SK-N-SH (cell line): ENCODE measurements at regions not wholly inside any gene's neighbourhood (a gene's known extent, or its start where the extent isn't known, plus 50 kb on each side); places are given as distances from the start of the nearest gene placed in this dataset.

Experiments used
- CTCF ChIA-PET: fragments of 300-600, 350-600 bp; formaldehyde crosslinking; extraction: SDS; loops from one replicate; lab custom pipeline; 2021; lab: Yijun Ruan, JAX
- POLR2A ChIA-PET: fragments of 350-600 bp; sonication (Branson Sonifier 250); formaldehyde crosslinking; extraction: SDS; loops from one replicate; lab custom pipeline; 2020; ENCODE audit warnings: antibody characterized with exemption, inconsistent platforms; lab: Yijun Ruan, JAX
- DNase-seq: peaks from one replicate; pipeline ENCODE4 v3.0.0; 2012
- H2AFZ ChIP-seq: fragments of 200-600 bp; sonication (generic); 2 replicates; pipeline ENCODE4 v1.8.1; 2016; ENCODE audit warnings: antibody characterized with exemption, mild to moderate bottlenecking, low read depth
- H3F3A ChIP-seq: fragments of 200-600 bp; sonication (generic); replicated peaks from 2 replicates; pipeline ENCODE3; 2016; ENCODE audit warnings: antibody characterized with exemption, mild to moderate bottlenecking; ENCODE audit not compliant: insufficient read depth
- H3K27ac ChIP-seq, 2 experiments: fragments of 200-500 bp in 1 of 2; fragments of 200-600 bp in 1 of 2; sonication (Bioruptor generic) in 1 of 2; sonication (generic), shearing (Covaris generic) in 1 of 2; 2 replicates each; pipeline versions ENCODE4 v1.5.1 to v1.6.1; 2014 to 2016; ENCODE audit warnings: low read depth in 2 of 2, inconsistent platforms in 1 of 2, low read length in 1 of 2, mild to moderate bottlenecking in 1 of 2, mixed read lengths in 1 of 2
- H3K27me3 ChIP-seq: fragments of 200-600 bp; sonication (generic), shearing (Covaris generic); 2 replicates; pipeline ENCODE4 v1.6.1; 2016; ENCODE audit warnings: mixed run types; ENCODE audit not compliant: insufficient read depth
- H3K36me3 ChIP-seq, 2 experiments: fragments of 200-500 bp in 1 of 2; fragments of 200-600 bp in 1 of 2; sonication (Bioruptor generic) in 1 of 2; sonication (generic) in 1 of 2; replicated peaks in 1 of 2; 2 replicates each; pipeline versions ENCODE3 to v1.5.1; 2014 to 2016; ENCODE audit warnings: low read length in 1 of 2, mild to moderate bottlenecking in 1 of 2; ENCODE audit not compliant: insufficient read depth in 2 of 2, control insufficient read depth in 1 of 2
- H3K4me1 ChIP-seq, 2 experiments: fragments of 200-500 bp in 1 of 2; fragments of 200-600 bp in 1 of 2; sonication (Bioruptor generic) in 1 of 2; sonication (generic), shearing (Covaris generic) in 1 of 2; 2 replicates each; pipeline versions ENCODE4 v1.5.1 to v1.6.1; 2014 to 2016; ENCODE audit warnings: low read depth in 1 of 2, low read length in 1 of 2, mixed run types in 1 of 2; ENCODE audit not compliant: insufficient read depth in 2 of 2, control insufficient read depth in 1 of 2
- H3K4me2 ChIP-seq: fragments of 200-600 bp; sonication (generic), shearing (Covaris generic); 2 replicates; pipeline ENCODE4 v1.6.1; 2017; ENCODE audit warnings: mixed run types
- H3K4me3 ChIP-seq, 2 experiments: fragments of 200-500 bp in 1 of 2; fragments of 200-600 bp in 1 of 2; sonication (Bioruptor generic) in 1 of 2; sonication (generic), shearing (Covaris generic) in 1 of 2; 2 replicates each; pipeline versions ENCODE4 v1.5.1 to v1.8.1; 2014 to 2016; ENCODE audit warnings: low read depth in 2 of 2, inconsistent platforms in 1 of 2, low read length in 1 of 2, mild to moderate bottlenecking in 1 of 2, mixed read lengths in 1 of 2, moderate library complexity in 1 of 2
- H3K79me2 ChIP-seq: fragments of 200-600 bp; sonication (generic); 2 replicates; pipeline ENCODE4 v1.8.1; 2017; ENCODE audit warnings: mild to moderate bottlenecking; ENCODE audit not compliant: insufficient read depth
- H3K9ac ChIP-seq: fragments of 200-600 bp; sonication (generic); 2 replicates; pipeline ENCODE4 v1.6.1; 2017; ENCODE audit warnings: mixed run types
- H3K9me2 ChIP-seq: fragments of 200-600 bp; sonication (generic); 2 replicates; pipeline ENCODE4 v1.6.1; 2017; ENCODE audit warnings: mixed run types
- H3K9me3 ChIP-seq: fragments of 200-600 bp; sonication (generic); 2 replicates; pipeline ENCODE4 v1.6.1; 2017; ENCODE audit warnings: mixed run types, mild to moderate bottlenecking, moderate library complexity
- H4K20me1 ChIP-seq: fragments of 200-600 bp; sonication (generic); 2 replicates; pipeline ENCODE4 v1.6.1; 2017; ENCODE audit warnings: mild to moderate bottlenecking, mixed run types; ENCODE audit not compliant: insufficient read depth
- EP300 ChIP-seq, 2 experiments: IDR thresholded peaks; 2 replicates each; pipeline versions ENCODE4 v1.4.0 to v1.6.1; 2012; ENCODE audit warnings: borderline replicate concordance in 1 of 2, low read depth in 1 of 2, low read length in 1 of 2
- FOSL2 ChIP-seq: IDR thresholded peaks from 2 replicates; pipeline ENCODE4 v1.4.0; 2012; ENCODE audit warnings: low read depth, mild to moderate bottlenecking, moderate library complexity, borderline replicate concordance
- FOXJ3 ChIP-seq: sonication (generic); formaldehyde crosslinking; IDR thresholded peaks from 2 replicates; pipeline ENCODE4 v1.5.1; 2020; ENCODE audit warnings: mild to moderate bottlenecking, missing genetic modification reagents
- FOXM1 ChIP-seq: IDR thresholded peaks from 2 replicates; pipeline ENCODE4 v1.4.0; 2012; ENCODE audit warnings: low read depth, mild to moderate bottlenecking
- GABPA ChIP-seq: IDR thresholded peaks from 2 replicates; pipeline ENCODE4 v1.4.0; 2012; ENCODE audit warnings: low read depth, mild to moderate bottlenecking
- IRF3 ChIP-seq: fragments of 150-350 bp; IDR thresholded peaks from 2 replicates; pipeline ENCODE4 v1.6.1; 2016; ENCODE audit warnings: mild to moderate bottlenecking, low read depth, low read length
- MAX ChIP-seq: IDR thresholded peaks from 2 replicates; pipeline ENCODE4 v1.4.0; 2012; ENCODE audit warnings: low read depth
- NFIC ChIP-seq: IDR thresholded peaks from 2 replicates; pipeline ENCODE4 v1.4.0; 2012; ENCODE audit warnings: borderline replicate concordance
- NRF1 ChIP-seq: IDR thresholded peaks from 2 replicates; pipeline ENCODE4 v1.6.1; 2012; ENCODE audit warnings: low read depth, mild to moderate bottlenecking, low read length
- PBX3 ChIP-seq: IDR thresholded peaks from 2 replicates; pipeline ENCODE4; 2012
- RAD21 ChIP-seq: IDR thresholded peaks from 2 replicates; pipeline ENCODE4 v1.6.1; 2012; ENCODE audit warnings: mild to moderate bottlenecking, low read length
- REST ChIP-seq: IDR thresholded peaks from 2 replicates; pipeline ENCODE4 v1.6.1; 2012; ENCODE audit warnings: mild to moderate bottlenecking, low read depth, low read length, moderate library complexity
- RFX5 ChIP-seq: IDR thresholded peaks from 2 replicates; pipeline ENCODE4 v1.6.1; 2012; ENCODE audit warnings: mild to moderate bottlenecking, improper control_type of control experiment, low read length
- RXRA ChIP-seq: IDR thresholded peaks from 2 replicates; pipeline ENCODE4 v1.4.0; 2012; ENCODE audit warnings: low read depth, mild to moderate bottlenecking, borderline replicate concordance
- SIN3A ChIP-seq: IDR thresholded peaks from 2 replicates; pipeline ENCODE4 v1.6.1; 2012; ENCODE audit warnings: low read depth, mild to moderate bottlenecking, low read length, moderate library complexity, borderline replicate concordance
- SMC3 ChIP-seq: IDR thresholded peaks from 2 replicates; pipeline ENCODE4 v1.6.1; 2012; ENCODE audit warnings: low read depth, low read length, improper control_type of control experiment
- TAF1 ChIP-seq: IDR thresholded peaks from 2 replicates; pipeline ENCODE4 v1.6.1; 2012; ENCODE audit warnings: low read depth, mild to moderate bottlenecking, low read length, moderate library complexity, borderline replicate concordance
- USF2 ChIP-seq: fragments of 150-350 bp; IDR thresholded peaks from 2 replicates; pipeline ENCODE4 v1.6.1; 2017; ENCODE audit warnings: antibody characterized with exemption, low read length, low read depth, borderline replicate concordance
- YY1 ChIP-seq: IDR thresholded peaks from 2 replicates; pipeline ENCODE4 v1.4.0; 2012; ENCODE audit warnings: low read depth, mild to moderate bottlenecking
- WGBS: methylation state at CpG from one replicate; pipeline ENCODE4 v1.1.6; 2017; ENCODE audit warnings: low lambda C conversion rate; 5-methylcytosine and 5-hydroxymethylcytosine counted together

GRCh38 chr10:126732868-126733267, 62.4 kb upstream of the C10orf90 start:
- Histone ChIP-seq H3K79me2 (no peaks in the 10 kb centered on the region), H3K4me2 (no peak overlapping the region), H2AFZ (no peak overlapping the region), H3K27me3 (no peaks in the 10 kb centered on the region; the same call in 1 of the 2 replicates), H3K4me3 (no peak overlapping the region), H3K9me3 (no peaks in the 10 kb centered on the region), H3K36me3 (no peaks in the 10 kb centered on the region), H4K20me1 (no peaks in the 10 kb centered on the region), H3K9me2 (no peaks in the 10 kb centered on the region), H3F3A (no peaks in the 10 kb centered on the region), H3K9ac (no peak overlapping the region), H3K4me1 (no peaks in the 10 kb centered on the region), H3K27ac (no peak overlapping the region)
- POLR2A ChIA-PET, result no interaction called here
- no peak for TF ChIP-seq EP300 (IDR thresholded peaks at IDR 0.05; ENCODE audit: borderline replicate concordance in 1 of 2, low read depth in 1 of 2, low read length in 1 of 2)
- TF ChIP-seq PBX3, result no peak
- DNase-seq, result no peak
- CTCF ChIA-PET, result interaction anchor here (1.0 to 2.3 kb wide), 3 partner anchors 16 to 751 kb away, joined by 3 to 8 read pairs (median 3); no protein-coding TSS in a partner anchor
- WGBS, result 19% methylated on average over 5 of the region's 5 CpGs

- POLR2A ChIA-PET, result no interaction called here
- no peak overlapping the region for H3K4me2 ChIP-seq
- H4K20me1 ChIP-seq, result no peaks in the 10 kb centered on the region
- no peaks in the 10 kb centered on the region for H3K79me2 ChIP-seq
- CTCF ChIA-PET, result interaction anchor here (1.3 to 2.3 kb wide), 2 partner anchors 15 to 752 kb away, joined by 3 to 8 read pairs; no protein-coding TSS in a partner anchor
- no peaks in the 10 kb centered on the region for H3K36me3 ChIP-seq
- no peaks in the 10 kb centered on the region; the same call in 1 of the 2 replicates for H3K27me3 ChIP-seq
- TF ChIP-seq EP300 (IDR thresholded peaks at IDR 0.05; ENCODE audit: borderline replicate concordance in 1 of 2, low read depth in 1 of 2, low read length in 1 of 2) (no peak), REST (no peak), SIN3A (no peak), IRF3 (no peak), GABPA (no peak), PBX3 (no peak), FOXM1 (no peak), NFIC (no peak), FOSL2 (no peak), RAD21 (no peak), RXRA (no peak), NRF1 (no peak), USF2 (no peak), TAF1 (no peak), RFX5 (no peak), YY1 (no peak), FOXJ3 (CRISPR knock-in tag) (no peak), SMC3 (no peak), MAX (no peak)
- H3F3A ChIP-seq, result no peaks in the 10 kb centered on the region
- WGBS, result 17% methylated on average over 3 of the region's 3 CpGs
- H3K4me1 ChIP-seq, result no peaks in the 10 kb centered on the region
- no peak overlapping the region for H3K4me3 ChIP-seq
- H3K9me2 ChIP-seq, result no peaks in the 10 kb centered on the region
- no peak overlapping the region for H3K9ac ChIP-seq
- no peak overlapping the region for H2AFZ ChIP-seq
- no peak overlapping the region for H3K27ac ChIP-seq
- no peak for DNase-seq
- H3K9me3 ChIP-seq, result no peaks in the 10 kb centered on the region
Observed at GRCh38 chr10:126734015-126734414, 63.5 kb upstream of the C10orf90 start.
